GM21786 (cell line): ENCODE measurements at regions not wholly inside any gene's neighbourhood (a gene's known extent, or its start where the extent isn't known, plus 50 kb on each side); places are given as distances from the start of the nearest gene placed in this dataset.
A peak's percentile ranks its signal among the peaks of the same experiment; 100 is the strongest.

Experiments used
- ATAC-seq: cut with Tn5 transposase; IDR thresholded peaks from one replicate; pipeline ENCODE4 v1.9.1; 2021; ENCODE audit not compliant: unreplicated experiment

DNA sequence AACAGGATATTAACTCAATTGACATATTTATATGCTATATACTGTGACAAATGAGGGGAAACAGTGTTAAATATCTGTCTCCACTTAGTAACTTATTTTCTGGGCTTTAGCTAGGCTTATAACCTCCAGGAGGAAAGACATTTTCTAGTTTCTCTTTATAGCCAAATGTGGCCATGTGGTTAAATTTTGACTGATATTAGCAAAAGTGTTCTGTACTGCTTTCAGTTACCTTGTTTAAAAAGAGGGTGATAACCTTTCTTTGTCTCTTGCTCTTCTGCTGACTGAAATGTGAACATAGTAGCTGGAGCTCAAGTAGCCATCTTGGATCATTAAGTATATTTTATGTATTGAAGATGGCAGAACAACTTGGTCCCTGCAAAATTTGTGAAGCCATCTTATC lies 253.7 kb downstream of the PDHA2 start:
- ATAC-seq: peak; percentile 42

GRCh38 chr4:96094183-96094582 lies 254.3 kb downstream of the PDHA2 start:
- ATAC-seq: no peak

- no peak for ATAC-seq
These were observed 257.2 kb downstream of the PDHA2 start for GRCh38 chr4:96097040-96097607.

DNA sequence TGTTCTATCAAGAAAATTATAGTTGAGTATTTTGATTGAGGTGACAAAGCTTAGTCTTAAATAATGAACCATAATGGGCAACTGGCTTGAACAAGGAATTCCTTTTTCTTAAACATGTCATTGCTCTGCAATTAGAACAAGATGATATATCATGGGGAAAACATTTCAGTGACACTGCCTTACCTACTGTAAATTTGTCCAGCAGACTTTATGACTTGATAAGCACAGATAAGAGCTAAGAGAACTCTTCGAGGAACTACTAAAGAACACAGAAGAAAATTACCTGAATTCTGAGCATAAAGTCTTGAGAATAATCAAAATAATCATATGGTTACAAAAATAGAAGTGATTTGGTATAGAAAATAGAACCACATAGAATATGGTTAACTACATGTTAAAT lies 257.8 kb downstream of the PDHA2 start:
- ATAC-seq: no peak

GRCh38 chr4:96099031-96099430 lies 259.1 kb downstream of the PDHA2 start:
- ATAC-seq: no peak

GRCh38 chr4:96102541-96103026 lies 262.7 kb downstream of the PDHA2 start:
- no peak for ATAC-seq

- ATAC-seq: no peak
These were observed 263.2 kb downstream of the PDHA2 start for GRCh38 chr4:96103086-96103485.

- ATAC-seq: no peak
These were observed 268.3 kb downstream of the PDHA2 start for GRCh38 chr4:96108146-96108545.

DNA sequence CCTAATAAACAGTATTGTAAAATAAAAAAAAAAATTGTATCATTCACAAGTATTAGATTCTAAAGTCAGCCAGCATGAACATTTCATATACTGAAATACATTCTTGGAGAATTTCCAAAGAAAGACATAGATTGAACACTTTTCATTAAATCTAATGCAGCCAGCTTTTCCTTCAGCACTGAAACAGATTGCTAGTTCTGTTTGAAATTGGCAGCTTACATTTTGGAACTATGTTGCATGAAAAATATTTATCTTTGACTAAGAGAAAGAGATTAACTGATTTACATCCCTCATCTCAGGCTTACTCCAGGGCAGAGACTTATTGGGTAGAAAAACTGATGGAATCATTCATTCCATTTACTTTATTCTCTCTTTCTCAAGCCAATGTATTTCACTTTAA lies 272.7 kb downstream of the PDHA2 start:
- no peak for ATAC-seq

GRCh38 chr4:96120206-96120605 lies 280.3 kb downstream of the PDHA2 start:
- ATAC-seq: no peak

GRCh38 chr4:96126227-96126626 lies 286.3 kb downstream of the PDHA2 start:
- no peak for ATAC-seq

GRCh38 chr4:96131186-96131585 lies 291.3 kb downstream of the PDHA2 start:
- ATAC-seq: no peak

DNA sequence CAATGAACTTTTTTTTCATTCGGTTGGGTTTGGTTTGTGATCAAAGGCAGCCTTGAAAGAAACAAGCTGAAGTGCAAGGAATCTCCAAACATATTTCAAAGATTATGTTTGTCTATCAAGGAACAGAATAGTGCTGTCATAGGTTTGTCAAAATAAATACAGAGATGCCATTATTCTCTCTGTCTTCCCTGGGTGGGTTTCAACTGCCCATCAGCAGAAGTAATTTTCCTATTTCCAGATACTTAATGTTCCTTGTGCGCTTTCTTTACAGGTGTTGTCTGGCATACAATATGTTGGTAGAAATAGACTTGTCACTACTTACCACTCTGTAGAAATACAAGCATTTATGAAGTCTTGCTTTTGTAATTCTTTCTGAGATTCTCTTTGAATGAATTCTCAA lies 294.9 kb downstream of the PDHA2 start:
- ATAC-seq: no peak

DNA sequence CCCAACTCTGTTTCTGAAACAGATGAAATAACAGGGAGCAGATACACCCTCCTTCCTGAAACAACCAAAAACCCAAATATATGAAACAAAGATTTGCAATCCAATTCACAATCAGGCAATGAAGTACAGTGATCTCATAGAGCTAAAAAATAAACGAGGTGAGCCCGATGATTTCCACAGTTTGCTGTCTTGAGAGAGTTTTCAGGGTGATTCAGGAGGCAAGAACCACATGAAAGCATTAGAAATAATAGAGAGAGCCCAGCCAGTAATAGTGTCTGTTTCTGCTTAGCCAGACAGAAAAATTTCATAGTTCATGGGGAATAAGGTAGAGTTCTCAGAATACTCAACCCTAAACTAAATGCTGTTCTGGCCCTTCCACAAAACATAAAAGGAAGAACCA lies 296.2 kb downstream of the PDHA2 start:
- ATAC-seq: no peak

- no peak for ATAC-seq
These were observed 299.5 kb downstream of the PDHA2 start for GRCh38 chr4:96139251-96139929.

- ATAC-seq: no peak
These were observed 305.7 kb downstream of the PDHA2 start for GRCh38 chr4:96145601-96146000.

- no peak for ATAC-seq
These were observed 306.8 kb downstream of the PDHA2 start for GRCh38 chr4:96146686-96147085.

DNA sequence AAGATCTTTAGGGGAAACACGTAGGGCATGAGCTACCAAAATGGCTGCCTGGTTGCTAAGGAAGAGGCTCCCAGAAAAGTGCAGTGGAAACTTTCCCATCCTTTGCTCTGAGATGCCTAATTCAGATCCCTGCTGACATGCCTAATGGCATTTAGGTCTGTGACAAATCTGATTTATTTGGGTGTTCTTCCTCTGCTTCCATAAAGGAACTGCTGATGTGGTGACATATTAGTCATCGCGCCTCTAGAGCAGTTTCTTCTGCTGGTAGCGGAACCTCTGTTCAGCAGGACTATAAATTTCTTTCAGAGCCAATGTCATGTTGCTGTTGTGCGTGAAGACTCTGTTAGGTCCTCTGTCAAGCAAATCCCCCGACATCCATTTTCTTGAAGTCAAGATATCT lies 310.0 kb downstream of the PDHA2 start:
- ATAC-seq: no peak

GRCh38 chr4:96150466-96150865 lies 310.6 kb downstream of the PDHA2 start:
- ATAC-seq: no peak

DNA sequence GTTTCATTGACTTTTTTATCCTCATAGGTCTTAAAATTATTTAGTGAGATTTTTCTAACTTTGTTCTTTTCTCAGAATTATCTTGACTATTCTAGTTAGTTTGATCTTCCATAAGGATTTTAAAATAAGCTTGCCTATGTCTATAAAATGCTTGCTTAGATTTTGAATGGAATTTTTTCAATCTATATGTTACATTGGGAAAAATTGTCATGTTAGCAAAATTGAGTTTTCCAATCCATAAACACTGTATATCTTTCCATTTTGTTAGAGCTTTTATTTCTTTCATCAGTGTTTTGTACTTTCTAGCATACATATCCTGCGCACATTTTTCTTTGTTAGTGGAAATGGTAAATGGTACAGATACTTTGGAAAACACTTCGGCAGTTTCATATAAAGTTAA lies 312.9 kb downstream of the PDHA2 start:
- no peak for ATAC-seq

DNA sequence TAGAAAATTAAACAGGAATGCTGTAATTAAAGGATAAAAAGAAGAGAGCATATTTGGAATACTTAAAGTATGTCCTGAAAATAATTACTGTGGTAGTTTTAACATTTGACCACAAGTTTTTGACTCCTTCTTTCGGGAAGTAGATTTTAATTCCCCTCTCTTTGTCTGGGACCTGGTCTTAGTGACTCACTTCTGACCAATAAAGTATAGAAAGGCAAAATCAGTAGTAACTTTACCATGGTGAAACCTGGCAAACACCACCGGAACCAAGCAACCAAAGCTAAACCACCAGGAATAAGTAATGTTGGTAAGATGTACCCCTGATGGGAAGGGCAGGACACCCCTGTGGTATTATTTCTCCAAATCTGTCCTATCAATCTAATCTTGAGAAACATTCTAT lies 314.8 kb downstream of the PDHA2 start:
- no peak for ATAC-seq

- no peak for ATAC-seq
These were observed 322.7 kb downstream of the PDHA2 start for GRCh38 chr4:96162636-96163035.

GRCh38 chr4:96164814-96165351 lies 325.0 kb downstream of the PDHA2 start:
- ATAC-seq: no peak
